GM23248 (cell line): ENCODE measurements at regions not wholly inside any gene's neighbourhood (a gene's known extent, or its start where the extent isn't known, plus 50 kb on each side); places are given as distances from the start of the nearest gene placed in this dataset.

ENCODE experiments used
- EZH2 ChIP-seq: fragments of 200-600 bp; sonication (generic); IDR thresholded peaks from 2 replicates; pipeline ENCODE4 v1.6.1; 2018; ENCODE audit warnings: antibody characterized with exemption, mild to moderate bottlenecking; ENCODE audit not compliant: insufficient read depth, poor library complexity, severe bottlenecking
- EZH2phosphoT487 ChIP-seq: fragments of 200-600 bp; sonication (generic); IDR thresholded peaks from 2 replicates; pipeline ENCODE4 v1.6.1; 2018; ENCODE audit warnings: antibody characterized with exemption, moderate library complexity, mild to moderate bottlenecking, low read depth; ENCODE audit not compliant: insufficient read depth

- TF ChIP-seq EZH2: no peak
- no peak for TF ChIP-seq EZH2phosphoT487
Observed at GRCh38 chr5:155303120-155303519, 289.6 kb downstream of the KIF4B start.
